Upper lobe of left lung (tissue), 4 donors: ENCODE measurements at regions not wholly inside any gene's neighbourhood (a gene's known extent, or its start where the extent isn't known, plus 50 kb on each side); places are given as distances from the start of the nearest gene placed in this dataset.

Source experiments
- CTCF ChIP-seq, 6 experiments: fragments of 450-650 bp in 4 of 6; fragments of 200-600 bp in 2 of 6; sonication (generic) in 2 of 6; IDR thresholded peaks; one replicate each; pipeline ENCODE4 v1.5.1; 2016 to 2019; ENCODE audit warnings: antibody characterized with exemption in 6 of 6
- EP300 ChIP-seq, 4 donors: sonication (generic); formaldehyde crosslinking; IDR thresholded peaks; one replicate each; pipeline ENCODE4 v1.5.1; 2017; ENCODE audit warnings: antibody characterized with exemption in 4 of 4, control low read depth in 2 of 4
- POLR2AphosphoS5 ChIP-seq, 2 donors: sonication (generic); formaldehyde crosslinking; IDR thresholded peaks; one replicate each; pipeline ENCODE4 v1.5.1; 2017; ENCODE audit warnings: antibody characterized with exemption in 2 of 2

GRCh38 chr6:99668036-99668705 lies 61.5 kb downstream of the PRDM13 start:
- TF ChIP-seq POLR2AphosphoS5 (IDR thresholded peaks at IDR 0.05) (no peak), EP300 (IDR thresholded peaks at IDR 0.05) (no peak), CTCF (IDR thresholded peaks at IDR 0.05) (no peak)
